Sigmoid colon (tissue), 4 donors: ENCODE measurements at regions not wholly inside any gene's neighbourhood (a gene's known extent, or its start where the extent isn't known, plus 50 kb on each side); places are given as distances from the start of the nearest gene placed in this dataset.
"Not testable (repeated sequence)": the region's sequence is repeated elsewhere in the genome, so short reads cannot be mapped to it uniquely, and the experiment has no call there.

Source experiments
- CTCF ChIP-seq, 4 experiments: fragments of 450-650 bp in 3 of 4; fragments of 200-600 bp in 1 of 4; IDR thresholded peaks; one replicate each; pipeline ENCODE4 v1.5.1; 2016 to 2019; ENCODE audit warnings: antibody characterized with exemption in 4 of 4, mild to moderate bottlenecking in 3 of 4, moderate library complexity in 2 of 4
- POLR2A ChIP-seq, 2 donors: fragments of 450-650 bp; IDR thresholded peaks; one replicate each; pipeline ENCODE4 v1.6.1; 2016; ENCODE audit warnings: antibody characterized with exemption in 2 of 2, mild to moderate bottlenecking in 2 of 2, moderate library complexity in 2 of 2
- POLR2AphosphoS5 ChIP-seq, 4 donors: sonication (generic); formaldehyde crosslinking; IDR thresholded peaks; one replicate each; pipeline ENCODE4 v1.6.1; 2017; ENCODE audit warnings: antibody characterized with exemption in 4 of 4

GRCh38 chr7:55683501-55683900 lies 111.2 kb upstream of the VOPP1 start:
- not testable (repeated sequence) for TF ChIP-seq POLR2A, CTCF, POLR2AphosphoS5 (IDR thresholded peaks at IDR 0.05)
